HG03460 (cell line): ENCODE measurements at regions not wholly inside any gene's neighbourhood (a gene's known extent, or its start where the extent isn't known, plus 50 kb on each side); places are given as distances from the start of the nearest gene placed in this dataset.
"Not testable (repeated sequence)": the region's sequence is repeated elsewhere in the genome, so short reads cannot be mapped to it uniquely, and the experiment has no call there.

Experiments used
- ATAC-seq: cut with Tn5 transposase; IDR thresholded peaks from one replicate; pipeline ENCODE4 v1.9.1; 2021; ENCODE audit not compliant: unreplicated experiment

- ATAC-seq, result no peak
Measured at GRCh38 chr1:78247079-78247478, 201.3 kb downstream of the GIPC2 start.

- no peak for ATAC-seq
Measured at GRCh38 chr1:78250201-78250600, 204.4 kb downstream of the GIPC2 start.

DNA sequence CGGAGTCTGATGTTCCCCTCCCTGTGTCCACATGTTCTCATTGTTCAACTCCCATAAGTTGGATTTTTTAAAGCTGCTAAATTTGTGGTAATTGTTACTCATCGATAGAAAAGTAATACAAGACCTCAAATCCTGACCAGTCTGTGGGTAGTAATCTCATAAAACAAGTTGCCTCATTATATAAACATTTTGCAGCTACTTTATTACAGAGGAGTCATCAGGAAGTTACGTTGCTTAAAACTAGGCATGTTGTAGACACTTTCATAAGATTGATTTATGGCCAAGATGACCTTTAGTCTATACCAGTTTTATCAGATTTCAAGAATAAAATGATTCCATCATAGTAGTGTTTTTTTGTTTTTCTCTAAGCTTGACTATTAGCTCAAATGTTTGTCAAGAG lies 208.8 kb downstream of the GIPC2 start:
- no peak for ATAC-seq

GRCh38 chr1:78255383-78255782 lies 209.6 kb downstream of the GIPC2 start:
- ATAC-seq, result no peak

GRCh38 chr1:78255846-78256245 lies 210.1 kb downstream of the GIPC2 start:
- no peak for ATAC-seq

DNA sequence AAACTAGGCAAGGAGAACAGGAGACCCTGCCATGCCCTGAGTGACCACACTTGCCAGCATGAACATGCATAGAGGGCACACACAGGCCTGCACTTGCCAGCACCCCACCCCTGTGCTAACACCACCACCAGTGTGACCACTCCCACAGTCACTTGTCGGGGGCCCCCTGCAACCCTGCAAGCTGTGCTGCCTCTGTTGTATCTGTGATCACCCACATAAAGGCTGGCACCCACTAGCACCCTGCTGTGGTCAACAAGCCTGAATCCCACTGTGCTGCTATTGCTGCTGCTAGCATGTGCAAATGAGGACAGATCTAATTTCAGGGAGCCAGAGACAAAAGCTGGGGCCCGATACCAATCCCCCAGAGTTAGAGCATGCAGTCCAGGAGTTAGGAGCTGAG lies 217.7 kb downstream of the GIPC2 start:
- no peak for ATAC-seq

GRCh38 chr1:78263946-78264345 lies 218.2 kb downstream of the GIPC2 start:
- no peak for ATAC-seq

DNA sequence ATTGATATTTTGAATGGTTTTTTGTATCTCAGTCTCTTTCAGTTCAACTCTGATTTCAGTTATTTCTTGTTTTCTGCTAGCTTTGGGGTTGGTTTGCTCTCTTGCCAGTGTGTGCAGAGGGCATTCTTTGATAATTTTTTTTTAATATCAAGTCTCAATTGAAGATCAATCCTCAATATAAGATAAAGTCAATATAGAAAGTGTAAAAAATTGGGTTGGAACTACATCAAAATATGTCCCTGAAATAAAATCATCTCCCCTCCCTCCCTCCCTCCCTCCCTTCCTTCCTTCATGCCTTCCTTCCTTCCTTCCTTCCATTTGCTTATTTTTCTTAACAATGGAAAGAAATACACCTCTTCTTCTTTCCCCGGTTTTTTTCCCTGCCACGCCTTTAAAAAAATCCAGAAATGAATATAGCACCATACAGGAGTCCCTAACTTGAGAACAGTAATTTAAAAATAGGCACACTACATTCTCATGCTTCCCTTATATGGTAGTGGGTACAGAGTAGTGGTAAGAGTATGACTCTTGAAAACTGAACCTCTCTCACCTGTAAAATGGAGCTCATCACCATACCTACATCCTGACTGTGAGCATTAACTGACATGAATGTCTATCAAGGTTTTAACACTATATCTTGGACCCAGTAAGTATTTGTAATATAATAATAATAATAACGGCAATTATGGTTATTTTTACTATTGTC lies 221.9 kb downstream of the GIPC2 start:
- no peak for ATAC-seq

DNA sequence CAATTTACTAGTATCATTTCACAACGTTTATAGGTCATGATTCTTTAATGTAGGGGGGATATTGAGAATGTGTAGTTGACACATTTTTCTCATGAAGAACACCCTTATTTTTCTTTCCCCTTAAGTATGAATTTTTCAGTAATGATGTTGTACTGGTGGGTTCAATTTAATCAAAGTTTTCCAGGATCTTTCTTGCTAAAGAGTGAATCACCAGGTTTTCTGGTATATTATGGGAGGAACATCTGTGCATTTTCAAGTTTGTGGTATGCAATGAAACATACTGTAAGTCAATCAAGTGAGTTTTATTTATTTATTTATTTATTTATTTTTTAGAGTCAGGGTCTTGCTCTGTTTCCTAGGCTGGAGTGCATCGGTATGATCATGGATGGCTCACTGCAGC lies 221.2 kb upstream of the PTGFR start:
- no peak for ATAC-seq

DNA sequence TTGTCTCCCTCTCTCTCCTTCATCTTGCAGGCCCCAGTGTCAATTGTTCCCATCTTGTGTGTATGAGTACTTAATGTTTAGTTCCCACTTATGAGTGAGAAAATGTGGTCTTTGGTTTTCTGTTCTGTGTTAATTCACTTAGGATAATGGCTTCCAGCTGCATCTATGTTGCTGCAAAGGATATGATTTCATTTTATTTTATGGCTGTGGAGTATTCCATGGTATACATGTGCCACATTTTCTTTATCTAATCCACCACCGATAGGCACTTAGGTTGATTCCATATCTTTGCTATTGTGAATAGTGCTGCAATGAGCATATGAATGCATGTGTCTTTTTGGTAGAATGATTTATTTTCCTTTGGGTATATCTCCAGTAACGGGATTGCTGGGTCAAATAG lies 219.4 kb upstream of the PTGFR start:
- ATAC-seq, result not testable (repeated sequence)

- ATAC-seq, result no peak
Measured at GRCh38 chr1:78274814-78275213, 216.0 kb upstream of the PTGFR start.

GRCh38 chr1:78275456-78275855 lies 215.3 kb upstream of the PTGFR start:
- no peak for ATAC-seq

GRCh38 chr1:78275906-78276685 lies 214.7 kb upstream of the PTGFR start:
- ATAC-seq, result no peak

GRCh38 chr1:78277253-78277652 lies 213.5 kb upstream of the PTGFR start:
- peak; percentile 92 for ATAC-seq

DNA sequence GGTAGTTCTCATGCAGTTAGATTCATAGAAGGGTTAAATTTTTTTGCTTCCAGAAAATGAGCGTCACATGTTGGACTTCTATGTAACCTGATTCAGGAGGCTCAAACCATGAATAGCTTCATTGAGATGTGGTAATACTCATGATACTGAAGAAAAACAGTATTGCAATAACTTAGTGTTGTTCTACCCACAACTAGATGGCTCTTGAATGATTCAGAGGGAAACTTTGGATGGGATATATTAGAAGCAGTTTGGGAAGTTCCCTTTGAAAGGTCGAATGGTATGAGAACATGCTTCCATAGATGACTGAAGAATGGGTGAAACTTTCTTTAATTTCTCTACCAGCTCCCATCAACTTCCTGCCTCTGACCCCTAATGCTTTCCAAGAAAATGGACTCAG lies 211.7 kb upstream of the PTGFR start:
- ATAC-seq, result no peak

- no peak for ATAC-seq
Measured at GRCh38 chr1:78280626-78281025, 210.1 kb upstream of the PTGFR start.

DNA sequence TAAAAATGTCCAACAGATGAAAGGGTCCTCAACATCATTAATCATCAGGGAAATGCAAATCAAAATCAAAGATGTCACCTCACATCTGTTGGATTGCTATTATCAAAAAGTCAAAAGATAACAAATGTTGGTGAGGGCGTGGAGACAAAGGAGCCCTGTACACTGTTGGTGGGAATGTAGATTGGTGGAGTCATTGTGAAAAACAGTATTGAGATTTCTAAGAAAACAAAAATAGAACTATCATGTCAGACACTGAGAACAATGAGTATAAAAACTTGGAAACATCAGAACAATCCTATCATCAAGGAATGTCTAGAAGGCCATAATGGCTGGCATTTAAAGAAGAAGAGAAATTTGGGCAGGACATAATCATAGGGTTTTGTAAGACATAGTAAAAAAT lies 209.2 kb upstream of the PTGFR start:
- ATAC-seq, result no peak

- ATAC-seq, result no peak
Measured at GRCh38 chr1:78283691-78284090, 207.1 kb upstream of the PTGFR start.

DNA sequence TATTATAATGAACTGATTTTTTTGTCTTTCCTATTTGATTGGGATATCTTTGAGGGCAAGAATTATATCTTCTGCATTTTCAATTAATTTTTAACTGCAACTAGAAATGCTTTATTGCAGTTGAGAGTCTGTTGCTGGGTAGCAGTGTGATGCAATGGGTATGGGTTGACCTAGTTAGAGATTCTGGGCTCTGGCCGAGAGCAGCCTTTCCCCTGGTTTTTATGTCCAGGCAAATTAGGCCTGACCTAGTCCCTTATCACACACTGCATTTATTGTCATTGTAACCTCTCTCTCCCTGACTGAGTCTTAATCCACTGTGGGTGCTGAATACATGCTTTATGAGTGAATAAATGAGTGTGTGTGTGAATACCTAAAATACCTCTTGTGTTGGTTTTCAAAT lies 206.4 kb upstream of the PTGFR start:
- ATAC-seq, result no peak

DNA sequence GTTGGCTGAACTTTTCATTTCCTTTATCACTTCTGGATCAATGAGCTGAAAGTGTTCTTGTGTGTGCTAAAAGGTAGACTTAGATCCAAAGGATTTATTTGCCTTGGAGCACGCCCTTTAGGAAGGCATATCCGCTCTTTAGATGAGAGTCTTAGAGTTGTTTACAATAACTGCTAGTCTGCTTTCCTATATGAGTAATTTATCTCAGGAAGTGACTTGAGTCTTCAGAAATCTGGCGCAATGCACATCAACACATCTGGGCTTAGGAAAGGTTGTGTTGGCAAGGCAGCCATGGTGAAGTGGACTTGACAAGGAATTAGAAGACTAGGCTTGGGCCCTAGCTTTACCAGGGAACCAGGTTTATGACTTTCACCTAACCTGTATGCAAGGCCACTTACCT lies 204.1 kb upstream of the PTGFR start:
- ATAC-seq, result no peak

DNA sequence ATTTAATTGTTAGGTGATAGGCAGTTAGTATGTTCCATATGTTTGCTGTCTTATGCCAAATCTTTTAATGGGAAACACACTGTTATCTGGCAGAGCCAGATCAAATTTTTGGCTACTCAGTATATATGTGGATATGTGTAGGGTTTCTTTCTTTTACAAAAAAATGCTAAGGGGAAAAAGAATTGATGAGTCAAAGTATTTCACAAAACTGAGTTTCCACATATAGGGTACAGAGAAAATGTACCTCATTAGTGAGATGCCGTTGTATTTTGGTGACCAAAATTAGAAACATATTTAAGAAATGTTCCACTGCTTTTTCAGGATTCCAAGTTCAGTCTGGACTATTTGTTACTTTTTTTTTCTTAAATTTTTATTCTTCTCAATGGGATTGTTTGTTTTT lies 201.2 kb upstream of the PTGFR start:
- no peak for ATAC-seq

GRCh38 chr1:78291418-78291817 lies 199.4 kb upstream of the PTGFR start:
- no peak for ATAC-seq

- no peak for ATAC-seq
Measured at GRCh38 chr1:78291872-78292271, 198.9 kb upstream of the PTGFR start.
